OCI-LY1 (cell line): ENCODE measurements at regions not wholly inside any gene's neighbourhood (a gene's known extent, or its start where the extent isn't known, plus 50 kb on each side); places are given as distances from the start of the nearest gene placed in this dataset.

ENCODE experiments used
- H2AFZ ChIP-seq: fragments of 200-600 bp; sonication (generic), shearing (Covaris generic); 2 replicates; pipeline ENCODE4 v1.6.0; 2014; ENCODE audit warnings: antibody characterized with exemption, mild to moderate bottlenecking, low read length
- H3F3A ChIP-seq: fragments of 200-600 bp; sonication (generic), shearing (Covaris generic); 2 replicates; pipeline ENCODE4 v1.6.0; 2014; ENCODE audit warnings: mild to moderate bottlenecking, antibody characterized with exemption, low read length, moderate library complexity; ENCODE audit not compliant: insufficient read depth
- H3K27ac ChIP-seq: fragments of 200-600 bp; sonication (generic); 2 replicates; pipeline ENCODE4 v1.5.1; 2014; ENCODE audit warnings: low read length, mixed run types, mild to moderate bottlenecking, low read depth; ENCODE audit not compliant: poor library complexity, severe bottlenecking
- H3K27me3 ChIP-seq: fragments of 200-600 bp; sonication (generic); 2 replicates; pipeline ENCODE4 v1.6.0; 2014; ENCODE audit warnings: antibody characterized with exemption, mild to moderate bottlenecking, low read length, moderate library complexity; ENCODE audit not compliant: insufficient read depth
- H3K36me3 ChIP-seq: fragments of 200-600 bp; sonication (generic); 2 replicates; pipeline ENCODE4 v1.6.1; 2014; ENCODE audit warnings: mild to moderate bottlenecking, antibody characterized with exemption, low read length, moderate library complexity, mixed read lengths; ENCODE audit not compliant: insufficient read depth
- H3K4me1 ChIP-seq: fragments of 200-600 bp; sonication (generic); 2 replicates; pipeline ENCODE4 v1.5.1; 2014; ENCODE audit warnings: mild to moderate bottlenecking, low read length, moderate library complexity; ENCODE audit not compliant: insufficient read depth, severe bottlenecking
- H3K4me2 ChIP-seq: fragments of 200-600 bp; sonication (generic), shearing (Covaris generic); 2 replicates; pipeline ENCODE4 v1.6.1; 2014; ENCODE audit warnings: low read length
- H3K4me3 ChIP-seq: fragments of 200-600 bp; sonication (generic); 2 replicates; pipeline ENCODE4 v1.5.1; 2014; ENCODE audit warnings: low read length, low read depth, mild to moderate bottlenecking, mixed read lengths; ENCODE audit not compliant: poor library complexity, severe bottlenecking
- H3K79me2 ChIP-seq: fragments of 200-600 bp; shearing (Covaris generic); 2 replicates; pipeline ENCODE4 v1.6.1; 2016; ENCODE audit warnings: mixed run types, low read length, mixed read lengths; ENCODE audit not compliant: insufficient read depth
- H3K9ac ChIP-seq: fragments of 200-600 bp; sonication (generic), shearing (Covaris generic); 2 replicates; pipeline ENCODE4 v1.6.1; 2014; ENCODE audit warnings: mild to moderate bottlenecking, low read length, mixed read lengths
- H3K9me2 ChIP-seq: fragments of 200-600 bp; sonication (generic), shearing (Covaris generic); 2 replicates; pipeline ENCODE4 v1.6.1; 2014; ENCODE audit warnings: low read depth, mild to moderate bottlenecking, low read length, mixed read lengths
- H3K9me3 ChIP-seq: fragments of 200-600 bp; shearing (Covaris generic); 2 replicates; pipeline ENCODE4 v1.6.1; 2014; ENCODE audit warnings: low read length, mixed read lengths
- H4K20me1 ChIP-seq: fragments of 200-600 bp; sonication (generic), shearing (Covaris generic); 2 replicates; pipeline ENCODE4 v1.6.0; 2016; ENCODE audit warnings: mild to moderate bottlenecking, low read length; ENCODE audit not compliant: insufficient read depth
- CTCF ChIP-seq: fragments of 200-600 bp; sonication (generic), shearing (Covaris generic); IDR thresholded peaks from 2 replicates; pipeline ENCODE4 v1.5.1; 2017; ENCODE audit warnings: mild to moderate bottlenecking, antibody characterized with exemption, low read length, moderate library complexity, mixed read lengths
- EZH2 ChIP-seq: fragments of 200-600 bp; sonication (generic), shearing (Covaris generic); IDR thresholded peaks from 2 replicates; pipeline ENCODE4 v1.8.0; 2017; ENCODE audit warnings: borderline replicate concordance, mixed run types, mild to moderate bottlenecking, antibody characterized with exemption, low read length, moderate library complexity, mixed read lengths

DNA sequence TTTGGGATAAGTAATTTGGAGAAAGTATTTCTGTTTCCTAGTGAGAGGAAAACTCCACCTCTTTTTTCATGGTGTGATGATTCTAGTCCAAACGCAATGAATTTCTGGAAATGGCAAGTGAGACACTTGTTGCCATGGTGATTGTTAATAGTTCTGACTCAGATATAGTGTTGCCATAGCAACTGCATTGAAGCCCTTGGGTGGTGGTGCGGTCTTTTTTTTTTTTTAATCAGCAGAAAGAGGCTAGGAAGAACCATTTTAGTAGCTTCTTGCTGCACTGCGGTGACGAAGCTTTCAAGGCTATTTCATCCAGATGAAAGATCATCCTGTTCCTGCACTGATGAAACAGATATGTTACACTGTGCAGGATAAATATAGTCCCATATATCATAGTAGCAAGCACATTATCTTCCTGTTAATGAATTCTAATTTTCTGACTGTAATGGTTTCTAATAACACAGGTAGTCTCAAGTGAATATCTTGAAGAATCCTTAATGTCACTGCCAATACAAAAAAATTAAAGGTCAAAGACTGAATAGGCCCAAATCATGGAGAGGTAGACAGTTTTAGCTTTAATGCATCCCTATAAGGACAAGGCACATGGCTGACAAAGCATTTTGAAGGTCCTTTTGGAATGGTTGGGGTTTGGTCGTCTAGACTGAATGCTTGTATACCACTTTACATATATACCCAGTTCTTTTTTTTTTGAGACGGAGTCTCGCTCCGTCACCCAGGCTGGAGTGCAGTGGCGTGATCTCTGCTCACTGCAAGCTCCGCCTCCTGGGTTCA lies 125.1 kb upstream of the ZBTB20 start:
- H3K36me3 ChIP-seq = no peaks in the 10 kb centered on the region
- no peak overlapping the region for H3K9ac ChIP-seq
- no peaks in the 10 kb centered on the region for H3F3A ChIP-seq
- no peak overlapping the region for H3K4me2 ChIP-seq
- no peaks in the 10 kb centered on the region for H3K9me3 ChIP-seq
- no peaks in the 10 kb centered on the region for H3K27me3 ChIP-seq
- H3K9me2 ChIP-seq = no peaks in the 10 kb centered on the region
- H3K4me3 ChIP-seq = no peak overlapping the region
- H2AFZ ChIP-seq = no peak overlapping the region
- no peak overlapping the region for H3K27ac ChIP-seq
- TF ChIP-seq CTCF = no peak
- no peak for TF ChIP-seq EZH2
- no peaks in the 10 kb centered on the region for H3K4me1 ChIP-seq
- H3K79me2 ChIP-seq = no peaks in the 10 kb centered on the region
- no peaks in the 10 kb centered on the region for H4K20me1 ChIP-seq

DNA sequence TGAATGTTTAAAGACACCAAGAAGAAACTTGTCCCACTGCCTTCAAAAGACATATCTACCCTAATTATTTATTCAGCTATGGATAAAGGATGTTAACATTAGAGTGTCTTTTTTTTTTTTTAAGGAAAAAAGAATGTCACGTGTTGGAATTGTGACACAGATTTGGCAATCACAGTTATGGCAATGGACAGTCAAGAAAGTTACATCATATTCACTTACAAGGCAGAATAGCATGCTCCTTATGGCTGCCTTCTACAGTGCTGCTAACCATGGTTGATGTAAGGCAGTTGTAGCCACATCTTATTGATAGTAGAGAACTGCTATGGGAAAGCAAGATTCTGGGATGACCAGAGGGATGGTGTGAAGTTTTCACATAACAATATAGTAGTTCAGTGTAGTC lies 128.8 kb upstream of the ZBTB20 start:
- Histone ChIP-seq H3K9ac (no peak overlapping the region), H3K9me2 (no peaks in the 10 kb centered on the region), H3K4me1 (no peaks in the 10 kb centered on the region), H3K36me3 (no peaks in the 10 kb centered on the region), H3K4me3 (no peak overlapping the region), H3K27me3 (no peaks in the 10 kb centered on the region), H3K4me2 (no peak overlapping the region), H3F3A (no peaks in the 10 kb centered on the region), H4K20me1 (no peaks in the 10 kb centered on the region), H3K27ac (no peak overlapping the region), H2AFZ (no peak overlapping the region), H3K79me2 (no peaks in the 10 kb centered on the region), H3K9me3 (no peaks in the 10 kb centered on the region)
- no peak for TF ChIP-seq CTCF
- no peak for TF ChIP-seq EZH2

- TF ChIP-seq CTCF = no peak
- no peak for TF ChIP-seq EZH2
- Histone ChIP-seq H3K27ac (no peak overlapping the region), H3K4me3 (no peak overlapping the region), H3K4me1 (no peaks in the 10 kb centered on the region), H3K9ac (no peak overlapping the region), H3K9me2 (no peaks in the 10 kb centered on the region), H4K20me1 (no peaks in the 10 kb centered on the region), H3K79me2 (no peaks in the 10 kb centered on the region), H3K9me3 (no peaks in the 10 kb centered on the region), H3K4me2 (no peak overlapping the region), H3F3A (no peaks in the 10 kb centered on the region), H3K36me3 (no peaks in the 10 kb centered on the region), H2AFZ (no peak overlapping the region), H3K27me3 (no peaks in the 10 kb centered on the region)
Observed at GRCh38 chr3:115279939-115280338, 132.9 kb upstream of the ZBTB20 start.
